Sigmoid colon (tissue), 4 donors: ENCODE measurements at regions not wholly inside any gene's neighbourhood (a gene's known extent, or its start where the extent isn't known, plus 50 kb on each side); places are given as distances from the start of the nearest gene placed in this dataset.

Experiments used
- EP300 ChIP-seq, 4 donors: sonication (generic); formaldehyde crosslinking; IDR thresholded peaks; one replicate each; pipeline ENCODE4 v1.6.1; 2017; ENCODE audit warnings: antibody characterized with exemption in 4 of 4
- TF ChIP-seq, protein P1 (sequence below), 4 experiments: fragments of 450-650 bp in 3 of 4; fragments of 200-600 bp in 1 of 4; IDR thresholded peaks; one replicate each; pipeline ENCODE4 v1.5.1; 2016 to 2019; ENCODE audit warnings: antibody characterized with exemption in 4 of 4, mild to moderate bottlenecking in 3 of 4, moderate library complexity in 2 of 4

DNA sequence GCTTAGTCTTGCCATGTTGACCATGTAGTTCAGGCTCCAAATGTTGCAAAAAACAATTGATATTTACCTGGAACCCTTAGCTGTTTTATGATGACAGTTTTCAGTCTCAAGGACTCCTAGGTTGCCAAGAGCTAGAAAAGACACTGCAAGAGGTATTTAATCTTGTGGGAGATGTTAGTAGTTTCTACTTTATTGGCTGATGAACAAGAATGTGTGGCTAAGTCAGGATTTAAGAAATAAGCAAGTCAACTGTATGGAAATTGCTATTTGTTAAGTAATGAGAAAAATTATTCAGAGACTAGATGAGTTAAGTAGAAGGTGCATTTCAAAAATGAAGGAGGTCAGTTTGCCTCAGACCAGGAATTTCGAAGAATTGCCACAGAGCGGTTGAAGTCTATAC lies 639.7 kb upstream of the USP24 start:
- no peak for TF ChIP-seq EP300 (IDR thresholded peaks at IDR 0.05)
- TF ChIP-seq, protein P1, sequence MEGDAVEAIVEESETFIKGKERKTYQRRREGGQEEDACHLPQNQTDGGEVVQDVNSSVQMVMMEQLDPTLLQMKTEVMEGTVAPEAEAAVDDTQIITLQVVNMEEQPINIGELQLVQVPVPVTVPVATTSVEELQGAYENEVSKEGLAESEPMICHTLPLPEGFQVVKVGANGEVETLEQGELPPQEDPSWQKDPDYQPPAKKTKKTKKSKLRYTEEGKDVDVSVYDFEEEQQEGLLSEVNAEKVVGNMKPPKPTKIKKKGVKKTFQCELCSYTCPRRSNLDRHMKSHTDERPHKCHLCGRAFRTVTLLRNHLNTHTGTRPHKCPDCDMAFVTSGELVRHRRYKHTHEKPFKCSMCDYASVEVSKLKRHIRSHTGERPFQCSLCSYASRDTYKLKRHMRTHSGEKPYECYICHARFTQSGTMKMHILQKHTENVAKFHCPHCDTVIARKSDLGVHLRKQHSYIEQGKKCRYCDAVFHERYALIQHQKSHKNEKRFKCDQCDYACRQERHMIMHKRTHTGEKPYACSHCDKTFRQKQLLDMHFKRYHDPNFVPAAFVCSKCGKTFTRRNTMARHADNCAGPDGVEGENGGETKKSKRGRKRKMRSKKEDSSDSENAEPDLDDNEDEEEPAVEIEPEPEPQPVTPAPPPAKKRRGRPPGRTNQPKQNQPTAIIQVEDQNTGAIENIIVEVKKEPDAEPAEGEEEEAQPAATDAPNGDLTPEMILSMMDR (IDR thresholded peaks at IDR 0.05) = no peak
